GM12878 (cell line): ENCODE measurements at regions not wholly inside any gene's neighbourhood (a gene's known extent, or its start where the extent isn't known, plus 50 kb on each side); places are given as distances from the start of the nearest gene placed in this dataset.

ENCODE experiments used
- KDM1A ChIP-seq: fragments of 200-600 bp; sonication (generic); IDR thresholded peaks from 2 replicates; pipeline ENCODE4 v1.6.1; 2016; ENCODE audit warnings: borderline replicate concordance
- POLR2A ChIP-seq: IDR thresholded peaks from 2 replicates; pipeline ENCODE4 v1.6.1; 2011; ENCODE audit warnings: low read depth, mild to moderate bottlenecking, low read length
- TF ChIP-seq, protein P1 (sequence below), 3 experiments: IDR thresholded peaks in 2 of 3; conservative IDR thresholded peaks in 1 of 3; 2 replicates each; pipeline ENCODE4 v1.5.1; 2011; ENCODE audit warnings: low read depth in 3 of 3, low read length in 3 of 3, mild to moderate bottlenecking in 3 of 3, control low read depth in 2 of 3, moderate library complexity in 2 of 3, inconsistent platforms in 1 of 3, mixed read lengths in 1 of 3; ENCODE audit not compliant: control insufficient read depth in 2 of 3, insufficient read depth in 1 of 3; ENCODE audit errors: extremely low read depth in 1 of 3
- TF ChIP-seq, protein P2 (sequence below): IDR thresholded peaks from 2 replicates; pipeline ENCODE4 v1.6.1; 2012; ENCODE audit warnings: low read length, inconsistent platforms

DNA sequence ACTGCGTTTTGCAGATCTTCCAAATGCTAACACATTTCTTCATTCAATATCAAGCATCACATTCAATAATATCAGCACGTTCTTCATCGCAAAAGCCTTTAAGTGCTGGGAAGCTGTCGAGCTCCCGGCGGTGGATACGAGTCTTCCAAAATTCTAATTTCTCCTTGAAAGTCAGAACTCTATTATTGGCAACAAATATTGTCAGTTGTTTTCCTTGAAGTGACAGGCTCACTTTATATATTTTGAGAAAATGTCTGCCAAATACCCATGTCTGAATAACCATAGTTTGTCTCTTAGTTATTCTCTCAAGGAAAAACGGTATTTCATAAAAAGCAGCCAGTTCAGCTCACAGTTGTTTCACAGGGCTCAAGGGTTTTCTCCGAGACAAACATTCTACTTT lies 226.2 kb upstream of the C1orf174 start:
- TF ChIP-seq, protein P1, sequence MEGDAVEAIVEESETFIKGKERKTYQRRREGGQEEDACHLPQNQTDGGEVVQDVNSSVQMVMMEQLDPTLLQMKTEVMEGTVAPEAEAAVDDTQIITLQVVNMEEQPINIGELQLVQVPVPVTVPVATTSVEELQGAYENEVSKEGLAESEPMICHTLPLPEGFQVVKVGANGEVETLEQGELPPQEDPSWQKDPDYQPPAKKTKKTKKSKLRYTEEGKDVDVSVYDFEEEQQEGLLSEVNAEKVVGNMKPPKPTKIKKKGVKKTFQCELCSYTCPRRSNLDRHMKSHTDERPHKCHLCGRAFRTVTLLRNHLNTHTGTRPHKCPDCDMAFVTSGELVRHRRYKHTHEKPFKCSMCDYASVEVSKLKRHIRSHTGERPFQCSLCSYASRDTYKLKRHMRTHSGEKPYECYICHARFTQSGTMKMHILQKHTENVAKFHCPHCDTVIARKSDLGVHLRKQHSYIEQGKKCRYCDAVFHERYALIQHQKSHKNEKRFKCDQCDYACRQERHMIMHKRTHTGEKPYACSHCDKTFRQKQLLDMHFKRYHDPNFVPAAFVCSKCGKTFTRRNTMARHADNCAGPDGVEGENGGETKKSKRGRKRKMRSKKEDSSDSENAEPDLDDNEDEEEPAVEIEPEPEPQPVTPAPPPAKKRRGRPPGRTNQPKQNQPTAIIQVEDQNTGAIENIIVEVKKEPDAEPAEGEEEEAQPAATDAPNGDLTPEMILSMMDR (IDR thresholded peaks at IDR 0.05 in 2 of 3, conservative IDR thresholded peaks at IDR 0.05 in 1 of 3; ENCODE audit: control insufficient read depth in 2 of 3, extremely low read depth in 1 of 3, insufficient read depth in 1 of 3, low read depth in 3 of 3, low read length in 3 of 3), result no peak
- TF ChIP-seq, protein P2, sequence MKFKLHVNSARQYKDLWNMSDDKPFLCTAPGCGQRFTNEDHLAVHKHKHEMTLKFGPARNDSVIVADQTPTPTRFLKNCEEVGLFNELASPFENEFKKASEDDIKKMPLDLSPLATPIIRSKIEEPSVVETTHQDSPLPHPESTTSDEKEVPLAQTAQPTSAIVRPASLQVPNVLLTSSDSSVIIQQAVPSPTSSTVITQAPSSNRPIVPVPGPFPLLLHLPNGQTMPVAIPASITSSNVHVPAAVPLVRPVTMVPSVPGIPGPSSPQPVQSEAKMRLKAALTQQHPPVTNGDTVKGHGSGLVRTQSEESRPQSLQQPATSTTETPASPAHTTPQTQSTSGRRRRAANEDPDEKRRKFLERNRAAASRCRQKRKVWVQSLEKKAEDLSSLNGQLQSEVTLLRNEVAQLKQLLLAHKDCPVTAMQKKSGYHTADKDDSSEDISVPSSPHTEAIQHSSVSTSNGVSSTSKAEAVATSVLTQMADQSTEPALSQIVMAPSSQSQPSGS, result no peak
- TF ChIP-seq KDM1A, result no peak
- no peak for TF ChIP-seq POLR2A
